ENCODE measurements at regions not wholly inside any gene's neighbourhood (a gene's known extent, or its start where the extent isn't known, plus 50 kb on each side); places are given as distances from the start of the nearest gene placed in this dataset. TPM values are rescaled to one million over a fixed set of nuclear protein-coding genes. Genes with fewer than 3 reads are reported as not detected.

DNA sequence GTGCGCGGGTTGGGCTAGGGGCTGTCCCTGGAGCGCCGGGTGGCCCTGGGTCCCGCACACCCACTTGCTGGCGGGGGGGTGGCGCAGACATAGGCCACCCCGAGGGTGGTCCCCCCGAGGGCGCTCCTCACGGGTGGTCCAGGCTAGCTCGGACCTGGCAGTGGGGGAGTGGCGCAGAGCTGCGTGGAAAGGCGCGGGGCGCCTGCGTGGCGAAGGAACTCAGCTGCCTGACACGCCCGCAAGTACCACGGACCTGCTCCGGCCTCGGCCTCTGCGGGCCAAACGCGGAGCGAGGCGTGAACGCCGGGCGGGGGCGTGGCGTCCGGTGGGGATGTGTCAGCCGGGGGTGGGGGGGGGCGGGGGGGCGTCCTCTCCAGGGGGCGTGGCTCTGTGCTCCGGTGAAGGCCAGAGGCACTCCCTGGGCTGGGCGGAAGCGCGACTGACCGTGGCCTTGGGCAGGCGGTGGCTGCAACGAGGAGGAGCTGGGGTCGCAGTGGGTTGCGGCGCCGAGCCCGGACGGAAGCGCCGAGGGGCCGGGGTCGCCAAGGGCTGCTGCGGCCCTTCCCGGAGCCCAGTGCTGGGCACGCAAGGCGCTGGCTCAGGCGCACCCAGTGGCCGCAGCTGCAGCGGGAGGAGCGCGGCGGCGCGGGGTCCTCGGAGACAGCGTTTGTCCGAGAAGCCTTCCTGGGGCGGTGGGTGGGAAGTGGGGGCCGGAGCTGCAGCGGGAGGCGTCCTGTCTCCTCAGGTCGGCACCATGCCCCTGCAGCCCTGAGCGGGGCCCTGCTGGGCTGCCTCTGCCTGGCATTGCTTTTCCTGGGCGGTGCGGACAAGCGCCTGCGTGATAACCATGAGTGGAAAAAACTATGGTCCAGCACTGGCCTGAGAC lies 58.9 kb upstream of the NUPR2 start:
- Histone ChIP-seq H3K4me1 (ENCODE audit: insufficient read depth, low read length) (no peaks in the 10 kb centered on the region), H3K4me2 (ENCODE audit: insufficient read depth, low read length) (no peak overlapping the region), H3K4me3 (ENCODE audit: insufficient read depth, low read length) (no peak overlapping the region), H3K27ac (ENCODE audit: low read depth, low read length) (no peak overlapping the region), H3K27me3 (ENCODE audit: insufficient read depth, low read length) (no peaks in the 10 kb centered on the region), H2AFZ (ENCODE audit: low read length) (no peak overlapping the region), H4K20me1 (ENCODE audit: insufficient read depth, low read length) (no peaks in the 10 kb centered on the region), H3K36me3 (ENCODE audit: insufficient read depth, low read length) (no peaks in the 10 kb centered on the region), H3K9me3 (ENCODE audit: low read depth, low read length) (no peaks in the 10 kb centered on the region), H3K79me2 (ENCODE audit: insufficient read depth, low read length) (no peaks in the 10 kb centered on the region)
- DNase-seq (ENCODE audit: insufficient read length, low spot score, missing footprints), result peak; percentile 41
- no peak for TF ChIP-seq CTCF (IDR thresholded peaks at IDR 0.05; ENCODE audit: extremely low read depth, low read depth, low read length)

DNA sequence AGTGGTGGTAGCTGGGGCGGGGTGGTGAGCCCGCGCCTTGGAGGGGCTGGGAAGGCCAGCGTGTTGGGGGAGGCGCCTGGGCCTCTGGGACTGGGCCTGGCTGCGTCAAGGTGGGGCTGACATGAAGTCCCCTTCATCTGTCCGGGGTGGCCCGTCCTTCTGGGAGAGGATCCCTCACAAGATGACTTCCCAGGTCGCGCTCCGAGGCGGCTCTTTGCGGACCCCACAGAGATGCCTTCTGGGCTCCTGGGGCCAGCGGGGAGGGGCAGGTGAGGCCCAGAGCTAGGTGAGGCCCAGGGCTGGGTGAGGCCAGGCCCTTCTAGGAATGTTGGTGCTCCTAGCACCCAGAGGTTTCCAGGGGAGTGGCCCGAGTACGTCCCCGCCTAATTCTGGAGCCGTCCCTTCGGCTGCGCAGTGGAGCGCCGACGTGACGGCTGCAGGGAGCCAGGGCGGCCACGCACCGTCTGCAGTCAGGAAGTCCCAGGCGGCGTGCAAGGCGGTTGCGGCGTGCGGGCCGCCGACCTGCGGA lies 58.2 kb upstream of the NUPR2 start:
- no peak for DNase-seq (ENCODE audit: insufficient read length, low spot score, missing footprints)
- no peaks in the 10 kb centered on the region for H3K79me2 ChIP-seq (ENCODE audit: insufficient read depth, low read length)
- H3K36me3 ChIP-seq (ENCODE audit: insufficient read depth, low read length), result no peaks in the 10 kb centered on the region
- no peak for TF ChIP-seq CTCF (IDR thresholded peaks at IDR 0.05; ENCODE audit: extremely low read depth, low read depth, low read length)
- no peak overlapping the region for H2AFZ ChIP-seq (ENCODE audit: low read length)
- no peaks in the 10 kb centered on the region for H3K27me3 ChIP-seq (ENCODE audit: insufficient read depth, low read length)
- no peak overlapping the region for H3K4me2 ChIP-seq (ENCODE audit: insufficient read depth, low read length)
- H3K9me3 ChIP-seq (ENCODE audit: low read depth, low read length), result no peaks in the 10 kb centered on the region
- H3K4me3 ChIP-seq (ENCODE audit: insufficient read depth, low read length), result no peak overlapping the region
- no peaks in the 10 kb centered on the region for H4K20me1 ChIP-seq (ENCODE audit: insufficient read depth, low read length)
- no peaks in the 10 kb centered on the region for H3K4me1 ChIP-seq (ENCODE audit: insufficient read depth, low read length)
- no peak overlapping the region for H3K27ac ChIP-seq (ENCODE audit: low read depth, low read length)

Small RNAs in the stretch of these regions (small RNA-seq; reads per million reads assigned to genes)
- not detected for gene AC092447.9
- not detected for gene RNU6-1052P
- not detected for gene RNU6-1335P
- not detected for gene SEPT14P24
